ENCODE measurements at regions not wholly inside any gene's neighbourhood (a gene's known extent, or its start where the extent isn't known, plus 50 kb on each side); places are given as distances from the start of the nearest gene placed in this dataset.

- no peak overlapping the region for H3K27ac ChIP-seq
- no peak for TF ChIP-seq CTCF (IDR thresholded peaks at IDR 0.05; ENCODE audit: low read depth, low read length, missing control alignments)
- in situ Hi-C loops (cut with HindIII; ENCODE audit: low pct_ligation_motif_present, low sequenced_read_pairs) = no loop called here
- no peaks in the 10 kb centered on the region for H3K36me3 ChIP-seq (replicated peaks)
- no peak for DNase-seq
- no peak overlapping the region for H3K4me3 ChIP-seq (ENCODE audit: low read depth, low read length)
- no peaks in the 10 kb centered on the region for H3K27me3 ChIP-seq (replicated peaks)
Observed at GRCh38 chr17:6011206-6011605, 59.0 kb upstream of the WSCD1 start.

- Histone ChIP-seq H3K27ac (no peak overlapping the region), H3K36me3 (replicated peaks) (no peaks in the 10 kb centered on the region), H3K4me3 (ENCODE audit: low read depth, low read length) (no peak overlapping the region), H3K27me3 (replicated peaks) (no peaks in the 10 kb centered on the region)
- in situ Hi-C loops (cut with HindIII; ENCODE audit: low pct_ligation_motif_present, low sequenced_read_pairs) = no loop called here
- no peak for DNase-seq
- no peak for TF ChIP-seq CTCF (IDR thresholded peaks at IDR 0.05; ENCODE audit: low read depth, low read length, missing control alignments)
Observed at GRCh38 chr17:6018788-6019187, 51.4 kb upstream of the WSCD1 start.

GRCh38 chr17:6019959-6020358, 50.2 kb upstream of the WSCD1 start:
- TF ChIP-seq CTCF (IDR thresholded peaks at IDR 0.05; ENCODE audit: low read depth, low read length, missing control alignments) = no peak
- DNase-seq = no peak
- Histone ChIP-seq H3K4me3 (ENCODE audit: low read depth, low read length) (no peak overlapping the region), H3K27ac (no peak overlapping the region), H3K27me3 (replicated peaks) (no peaks in the 10 kb centered on the region), H3K36me3 (replicated peaks) (no peaks in the 10 kb centered on the region)
- in situ Hi-C loops (cut with HindIII; ENCODE audit: low pct_ligation_motif_present, low sequenced_read_pairs) = no loop called here

- no peak overlapping the region for H3K27ac ChIP-seq
- H3K4me3 ChIP-seq (ENCODE audit: low read depth, low read length) = no peak overlapping the region
- no peaks in the 10 kb centered on the region for H3K27me3 ChIP-seq (replicated peaks)
- in situ Hi-C loops (cut with HindIII; ENCODE audit: low pct_ligation_motif_present, low sequenced_read_pairs) = no loop called here
- no peaks in the 10 kb centered on the region for H3K36me3 ChIP-seq (replicated peaks)
- no peak for TF ChIP-seq CTCF (IDR thresholded peaks at IDR 0.05; ENCODE audit: low read depth, low read length, missing control alignments)
- DNase-seq = no peak
Observed at GRCh38 chr17:6020376-6021010, 49.7 kb upstream of the WSCD1 start.
